Activated naive CD8-positive, alpha-beta T cell treated with anti-CD3 and anti-CD28 coated beads, Interleukin-2, amount 10 ng/mL, durations not matched to agents 7 days and 5 days (primary cell): ENCODE measurements at regions not wholly inside any gene's neighbourhood (a gene's known extent, or its start where the extent isn't known, plus 50 kb on each side); places are given as distances from the start of the nearest gene placed in this dataset.

Experiments used
- ATAC-seq: fragments of 150-1000 bp; cut with Tn5 transposase; one replicate; pipeline ENCODE4 v1.10.0; 2021; ENCODE audit warnings: low read depth, moderate library complexity
- POLR2A ChIA-PET: fragments of 350-600 bp; sonication (Branson Sonifier 250); formaldehyde crosslinking; loops from one replicate; lab custom pipeline; 2021; ENCODE audit warnings: antibody characterized with exemption; lab: Charles Lee
- DNase-seq: peaks from one replicate; pipeline ENCODE4 v3.0.0; 2021
- H3K27ac Mint-ChIP-seq: one replicate; pipeline ENCODE4 v1.8.0; 2022; ENCODE audit warnings: mild to moderate bottlenecking, mixed read lengths
- H3K27me3 Mint-ChIP-seq: one replicate; pipeline ENCODE4 v1.8.0; 2022; ENCODE audit warnings: mild to moderate bottlenecking, moderate library complexity, mixed read lengths
- H3K36me3 Mint-ChIP-seq: one replicate; pipeline ENCODE4 v1.8.0; 2021; ENCODE audit warnings: mild to moderate bottlenecking, mixed read lengths
- H3K4me1 Mint-ChIP-seq: one replicate; pipeline ENCODE4 v1.8.0; 2021; ENCODE audit warnings: mixed read lengths
- H3K4me3 Mint-ChIP-seq: one replicate; pipeline ENCODE4 v1.8.0; 2022; ENCODE audit warnings: mild to moderate bottlenecking, moderate library complexity, mixed read lengths
- H3K9me3 Mint-ChIP-seq: one replicate; pipeline ENCODE4 v1.8.0; 2021; ENCODE audit warnings: mixed read lengths

GRCh38 chr4:34800953-34801352 is 1443.4 kb downstream of the ARAP2 start:
- Mint-ChIP-seq H3K4me3 (no peak overlapping the region), H3K4me1 (no peaks in the 10 kb centered on the region), H3K27ac (no peak overlapping the region), H3K27me3 (no peaks in the 10 kb centered on the region), H3K9me3 (no peaks in the 10 kb centered on the region), H3K36me3 (no peaks in the 10 kb centered on the region)
- DNase-seq (no peak), ATAC-seq (no peak)
- POLR2A ChIA-PET = no interaction called here

GRCh38 chr4:34814266-34814665 is 1430.0 kb downstream of the ARAP2 start:
- Mint-ChIP-seq H3K9me3 (no peaks in the 10 kb centered on the region), H3K4me1 (no peaks in the 10 kb centered on the region), H3K36me3 (no peaks in the 10 kb centered on the region), H3K4me3 (no peak overlapping the region), H3K27me3 (no peaks in the 10 kb centered on the region), H3K27ac (no peak overlapping the region)
- no peak for DNase-seq
- no peak for ATAC-seq
- POLR2A ChIA-PET = no interaction called here

GRCh38 chr4:34824515-34824914 is 1419.8 kb downstream of the ARAP2 start:
- POLR2A ChIA-PET = no interaction called here
- H3K27ac Mint-ChIP-seq = no peak overlapping the region
- no peaks in the 10 kb centered on the region for H3K9me3 Mint-ChIP-seq
- no peaks in the 10 kb centered on the region for H3K27me3 Mint-ChIP-seq
- H3K4me1 Mint-ChIP-seq = no peaks in the 10 kb centered on the region
- ATAC-seq (no peak), DNase-seq (no peak)
- no peaks in the 10 kb centered on the region for H3K36me3 Mint-ChIP-seq
- no peak overlapping the region for H3K4me3 Mint-ChIP-seq

GRCh38 chr4:34826660-34827059 is 1417.7 kb downstream of the ARAP2 start:
- no peaks in the 10 kb centered on the region for H3K27me3 Mint-ChIP-seq
- no peak overlapping the region for H3K27ac Mint-ChIP-seq
- DNase-seq (no peak), ATAC-seq (no peak)
- no peak overlapping the region for H3K4me3 Mint-ChIP-seq
- no peaks in the 10 kb centered on the region for H3K4me1 Mint-ChIP-seq
- no peaks in the 10 kb centered on the region for H3K9me3 Mint-ChIP-seq
- POLR2A ChIA-PET = no interaction called here
- no peaks in the 10 kb centered on the region for H3K36me3 Mint-ChIP-seq

- H3K36me3 Mint-ChIP-seq = no peaks in the 10 kb centered on the region
- H3K4me1 Mint-ChIP-seq = no peaks in the 10 kb centered on the region
- DNase-seq = no peak
- H3K9me3 Mint-ChIP-seq = no peaks in the 10 kb centered on the region
- ATAC-seq = no peak
- no peak overlapping the region for H3K27ac Mint-ChIP-seq
- POLR2A ChIA-PET = no interaction called here
- no peak overlapping the region for H3K4me3 Mint-ChIP-seq
- no peaks in the 10 kb centered on the region for H3K27me3 Mint-ChIP-seq
Measured at GRCh38 chr4:34845926-34846325, 1398.4 kb downstream of the ARAP2 start.

- Mint-ChIP-seq H3K4me1 (no peaks in the 10 kb centered on the region), H3K9me3 (peaks cover 2% of the 10 kb centered on the region), H3K27ac (no peak overlapping the region), H3K4me3 (no peak overlapping the region), H3K27me3 (no peaks in the 10 kb centered on the region), H3K36me3 (no peaks in the 10 kb centered on the region)
- DNase-seq (no peak), ATAC-seq (no peak)
- POLR2A ChIA-PET = no interaction called here
Measured at GRCh38 chr4:34850421-34850820, 1393.9 kb downstream of the ARAP2 start.

- no peak overlapping the region for H3K4me3 Mint-ChIP-seq
- H3K36me3 Mint-ChIP-seq = no peaks in the 10 kb centered on the region
- H3K9me3 Mint-ChIP-seq = peaks cover 2% of the 10 kb centered on the region
- H3K4me1 Mint-ChIP-seq = no peaks in the 10 kb centered on the region
- H3K27me3 Mint-ChIP-seq = no peaks in the 10 kb centered on the region
- POLR2A ChIA-PET = no interaction called here
- no peak for DNase-seq
- no peak for ATAC-seq
- H3K27ac Mint-ChIP-seq = no peak overlapping the region
Measured at GRCh38 chr4:34850968-34851367, 1393.3 kb downstream of the ARAP2 start.

- Mint-ChIP-seq H3K4me1 (no peaks in the 10 kb centered on the region), H3K9me3 (peaks cover 2% of the 10 kb centered on the region), H3K4me3 (no peak overlapping the region), H3K36me3 (no peaks in the 10 kb centered on the region), H3K27me3 (no peaks in the 10 kb centered on the region), H3K27ac (no peak overlapping the region)
- ATAC-seq = no peak
- POLR2A ChIA-PET = no interaction called here
- no peak for DNase-seq
Measured at GRCh38 chr4:34851411-34851810, 1392.9 kb downstream of the ARAP2 start.

GRCh38 chr4:34854451-34854850 is 1389.9 kb downstream of the ARAP2 start:
- POLR2A ChIA-PET = no interaction called here

GRCh38 chr4:34861666-34862065 is 1382.6 kb downstream of the ARAP2 start:
- H3K4me1 Mint-ChIP-seq = no peaks in the 10 kb centered on the region
- H3K9me3 Mint-ChIP-seq = peaks cover 2% of the 10 kb centered on the region
- no peak overlapping the region for H3K27ac Mint-ChIP-seq
- no peak for DNase-seq
- H3K27me3 Mint-ChIP-seq = no peaks in the 10 kb centered on the region
- POLR2A ChIA-PET = no interaction called here
- ATAC-seq = no peak
- H3K4me3 Mint-ChIP-seq = no peak overlapping the region
- H3K36me3 Mint-ChIP-seq = no peaks in the 10 kb centered on the region

More at GRCh38 chr4:34854451-34854850, 1389.9 kb downstream of the ARAP2 start:
- no peaks in the 10 kb centered on the region for H3K36me3 Mint-ChIP-seq
- peaks cover 3% of the 10 kb centered on the region for H3K9me3 Mint-ChIP-seq
- no peaks in the 10 kb centered on the region for H3K4me1 Mint-ChIP-seq
- ATAC-seq (no peak), DNase-seq (no peak)
- H3K27me3 Mint-ChIP-seq = no peaks in the 10 kb centered on the region
- H3K4me3 Mint-ChIP-seq = no peak overlapping the region
- no peak overlapping the region for H3K27ac Mint-ChIP-seq

GRCh38 chr4:34878961-34879360 is 1365.4 kb downstream of the ARAP2 start:
- Mint-ChIP-seq H3K4me3 (no peak overlapping the region), H3K27ac (no peak overlapping the region), H3K4me1 (no peaks in the 10 kb centered on the region), H3K36me3 (no peaks in the 10 kb centered on the region), H3K9me3 (peaks cover 11% of the 10 kb centered on the region), H3K27me3 (no peaks in the 10 kb centered on the region)
- ATAC-seq (no peak), DNase-seq (no peak)
- POLR2A ChIA-PET = no interaction called here

- POLR2A ChIA-PET = no interaction called here
- peaks cover 7% of the 10 kb centered on the region for H3K9me3 Mint-ChIP-seq
- no peaks in the 10 kb centered on the region for H3K4me1 Mint-ChIP-seq
- no peaks in the 10 kb centered on the region for H3K36me3 Mint-ChIP-seq
- no peak overlapping the region for H3K27ac Mint-ChIP-seq
- no peaks in the 10 kb centered on the region for H3K27me3 Mint-ChIP-seq
- ATAC-seq (no peak), DNase-seq (no peak)
- no peak overlapping the region for H3K4me3 Mint-ChIP-seq
Measured at GRCh38 chr4:34880246-34880645, 1364.1 kb downstream of the ARAP2 start.

- H3K27ac Mint-ChIP-seq = no peak overlapping the region
- POLR2A ChIA-PET = no interaction called here
- DNase-seq (no peak), ATAC-seq (no peak)
- no peaks in the 10 kb centered on the region for H3K27me3 Mint-ChIP-seq
- H3K36me3 Mint-ChIP-seq = no peaks in the 10 kb centered on the region
- H3K9me3 Mint-ChIP-seq = peaks cover 6% of the 10 kb centered on the region
- H3K4me3 Mint-ChIP-seq = no peak overlapping the region
- H3K4me1 Mint-ChIP-seq = no peaks in the 10 kb centered on the region
Measured at GRCh38 chr4:34891892-34892291, 1352.4 kb downstream of the ARAP2 start.

- DNase-seq (no peak), ATAC-seq (no peak)
- peaks cover 6% of the 10 kb centered on the region for H3K9me3 Mint-ChIP-seq
- H3K36me3 Mint-ChIP-seq = no peaks in the 10 kb centered on the region
- no peak overlapping the region for H3K4me3 Mint-ChIP-seq
- no peaks in the 10 kb centered on the region for H3K4me1 Mint-ChIP-seq
- POLR2A ChIA-PET = no interaction called here
- H3K27me3 Mint-ChIP-seq = no peaks in the 10 kb centered on the region
- no peak overlapping the region for H3K27ac Mint-ChIP-seq
Measured at GRCh38 chr4:34893382-34893781, 1350.9 kb downstream of the ARAP2 start.

- no peak overlapping the region for H3K4me3 Mint-ChIP-seq
- no peaks in the 10 kb centered on the region for H3K36me3 Mint-ChIP-seq
- H3K9me3 Mint-ChIP-seq = no peaks in the 10 kb centered on the region
- DNase-seq = no peak
- H3K4me1 Mint-ChIP-seq = no peaks in the 10 kb centered on the region
- no peaks in the 10 kb centered on the region for H3K27me3 Mint-ChIP-seq
- POLR2A ChIA-PET = no interaction called here
- ATAC-seq = no peak
- no peak overlapping the region for H3K27ac Mint-ChIP-seq
Measured at GRCh38 chr4:34920032-34920431, 1324.3 kb downstream of the ARAP2 start.
